Liver (tissue), 8 donors: ENCODE measurements at regions not wholly inside any gene's neighbourhood (a gene's known extent, or its start where the extent isn't known, plus 50 kb on each side); places are given as distances from the start of the nearest gene placed in this dataset.

ENCODE experiments used
- DNase-seq: peaks from one replicate; pipeline ENCODE4 v3.0.0-alpha.2; 2017; ENCODE audit warnings: low spot score
- H3K27ac ChIP-seq, 2 donors: one replicate each; pipeline ENCODE4 v1.7.0; 2013; ENCODE audit warnings: inconsistent platforms in 2 of 2, low read length in 2 of 2, control low read depth in 1 of 2, low read depth in 1 of 2, mild to moderate bottlenecking in 1 of 2
- H3K27me3 ChIP-seq, 4 donors: one replicate each; pipeline versions ENCODE4 v1.6.1 to v1.7.0; 2013; ENCODE audit warnings: low read length in 3 of 4, inconsistent platforms in 1 of 4, mild to moderate bottlenecking in 1 of 4, moderate library complexity in 1 of 4; ENCODE audit not compliant: control insufficient read depth in 4 of 4, insufficient read depth in 4 of 4
- H3K36me3 ChIP-seq, 4 donors: one replicate each; pipeline versions ENCODE4 v1.6.1 to v1.7.0; 2013; ENCODE audit warnings: low read length in 3 of 4, mild to moderate bottlenecking in 3 of 4, low read depth in 1 of 4, moderate library complexity in 1 of 4; ENCODE audit not compliant: control insufficient read depth in 4 of 4, insufficient read depth in 3 of 4
- H3K4me1 ChIP-seq, 4 donors: one replicate each; pipeline versions ENCODE4 v1.6.1 to v1.7.0; 2013; ENCODE audit warnings: low read length in 3 of 4, mild to moderate bottlenecking in 3 of 4, moderate library complexity in 1 of 4; ENCODE audit not compliant: control insufficient read depth in 4 of 4, insufficient read depth in 4 of 4
- H3K4me3 ChIP-seq, 3 donors: one replicate each; pipeline versions ENCODE4 v1.6.1 to v1.7.0; 2013; ENCODE audit warnings: low read length in 3 of 3, control low read depth in 1 of 3, low read depth in 1 of 3, mild to moderate bottlenecking in 1 of 3
- H3K9ac ChIP-seq, 2 donors: one replicate each; pipeline ENCODE4 v1.7.0; 2013; ENCODE audit warnings: low read length in 2 of 2, mild to moderate bottlenecking in 2 of 2, moderate library complexity in 2 of 2, control low read depth in 1 of 2, low read depth in 1 of 2
- H3K9me3 ChIP-seq, 4 donors: one replicate each; pipeline versions ENCODE4 v1.6.1 to v1.7.0; 2013; ENCODE audit warnings: low read length in 3 of 4; ENCODE audit not compliant: control insufficient read depth in 4 of 4
- EGR1 ChIP-seq, 2 donors: IDR thresholded peaks; 2 replicates each; pipeline ENCODE4 v1.6.1; 2016 to 2018; ENCODE audit warnings: antibody characterized with exemption in 2 of 2, low read depth in 2 of 2
- FOXA1 ChIP-seq: IDR thresholded peaks from 2 replicates; pipeline ENCODE4 v1.6.1; 2016; ENCODE audit warnings: antibody characterized with exemption
- FOXA2 ChIP-seq: IDR thresholded peaks from 2 replicates; pipeline ENCODE4 v1.6.1; 2016; ENCODE audit warnings: antibody characterized with exemption
- GABPA ChIP-seq, 2 donors: IDR thresholded peaks in 1 of 2; conservative IDR thresholded peaks in 1 of 2; 2 replicates each; pipeline ENCODE4 v1.6.1; 2016; ENCODE audit warnings: antibody characterized with exemption in 2 of 2, mild to moderate bottlenecking in 1 of 2, moderate library complexity in 1 of 2
- HNF4A ChIP-seq, 2 donors: conservative IDR thresholded peaks; 2 replicates each; pipeline ENCODE4 v1.6.1; 2016; ENCODE audit warnings: antibody characterized with exemption in 2 of 2, mild to moderate bottlenecking in 2 of 2
- HNF4G ChIP-seq: IDR thresholded peaks from 2 replicates; pipeline ENCODE4 v1.6.1; 2016; ENCODE audit warnings: antibody characterized with exemption
- JUND ChIP-seq, 2 donors: IDR thresholded peaks; 2 replicates each; pipeline ENCODE4 v1.6.1; 2016; ENCODE audit warnings: antibody characterized with exemption in 2 of 2
- NR2F2 ChIP-seq: IDR thresholded peaks from 2 replicates; pipeline ENCODE4 v1.6.1; 2016; ENCODE audit warnings: antibody characterized with exemption
- RAD21 ChIP-seq, 2 donors: IDR thresholded peaks; 2 replicates each; pipeline ENCODE4 v1.6.1; 2016; ENCODE audit warnings: antibody characterized with exemption in 2 of 2, mild to moderate bottlenecking in 2 of 2
- RXRA ChIP-seq, 2 donors: IDR thresholded peaks; 2 replicates each; pipeline ENCODE4 v1.6.1; 2017 to 2018; ENCODE audit warnings: antibody characterized with exemption in 2 of 2, mild to moderate bottlenecking in 1 of 2
- SP1 ChIP-seq: IDR thresholded peaks from 2 replicates; pipeline ENCODE4 v1.6.1; 2018; ENCODE audit warnings: antibody characterized with exemption, mild to moderate bottlenecking
- TAF1 ChIP-seq: conservative IDR thresholded peaks from 2 replicates; pipeline ENCODE4 v1.6.1; 2016; ENCODE audit warnings: antibody characterized with exemption, mild to moderate bottlenecking
- YY1 ChIP-seq: IDR thresholded peaks from 2 replicates; pipeline ENCODE4 v1.6.1; 2016; ENCODE audit warnings: antibody characterized with exemption, mild to moderate bottlenecking
- WGBS: extraction: QIAGEN DNeasy Blood & Tissue Kit; methylation state at CpG from one replicate; pipeline ENCODE4 v1.1.7; 2013; 5-methylcytosine and 5-hydroxymethylcytosine counted together
- TF ChIP-seq, protein P1 (sequence below): IDR thresholded peaks from 2 replicates; pipeline ENCODE4 v1.6.1; 2016; ENCODE audit warnings: antibody characterized with exemption, mild to moderate bottlenecking
- TF ChIP-seq, protein P2 (sequence below): IDR thresholded peaks from 2 replicates; pipeline ENCODE4 v1.6.1; 2016; ENCODE audit warnings: antibody characterized with exemption
- TF ChIP-seq, protein P3 (sequence below): fragments of 150-350 bp; IDR thresholded peaks from 2 replicates; pipeline ENCODE4 v1.5.1; 2017; ENCODE audit warnings: improper control_type of control experiment, low read depth, low read length; ENCODE audit not compliant: missing input control
- TF ChIP-seq, protein P4 (sequence below): IDR thresholded peaks from 2 replicates; pipeline ENCODE4 v1.6.1; 2016; ENCODE audit warnings: antibody characterized with exemption
- TF ChIP-seq, protein P5 (sequence below): IDR thresholded peaks from 2 replicates; pipeline ENCODE4 v1.6.1; 2016; ENCODE audit warnings: antibody characterized with exemption
- donor health status: healthy.
- donor health status: healthy.
- donor health status: healthy.
- donor health status: healthy.
- donor health status: healthy.

DNA sequence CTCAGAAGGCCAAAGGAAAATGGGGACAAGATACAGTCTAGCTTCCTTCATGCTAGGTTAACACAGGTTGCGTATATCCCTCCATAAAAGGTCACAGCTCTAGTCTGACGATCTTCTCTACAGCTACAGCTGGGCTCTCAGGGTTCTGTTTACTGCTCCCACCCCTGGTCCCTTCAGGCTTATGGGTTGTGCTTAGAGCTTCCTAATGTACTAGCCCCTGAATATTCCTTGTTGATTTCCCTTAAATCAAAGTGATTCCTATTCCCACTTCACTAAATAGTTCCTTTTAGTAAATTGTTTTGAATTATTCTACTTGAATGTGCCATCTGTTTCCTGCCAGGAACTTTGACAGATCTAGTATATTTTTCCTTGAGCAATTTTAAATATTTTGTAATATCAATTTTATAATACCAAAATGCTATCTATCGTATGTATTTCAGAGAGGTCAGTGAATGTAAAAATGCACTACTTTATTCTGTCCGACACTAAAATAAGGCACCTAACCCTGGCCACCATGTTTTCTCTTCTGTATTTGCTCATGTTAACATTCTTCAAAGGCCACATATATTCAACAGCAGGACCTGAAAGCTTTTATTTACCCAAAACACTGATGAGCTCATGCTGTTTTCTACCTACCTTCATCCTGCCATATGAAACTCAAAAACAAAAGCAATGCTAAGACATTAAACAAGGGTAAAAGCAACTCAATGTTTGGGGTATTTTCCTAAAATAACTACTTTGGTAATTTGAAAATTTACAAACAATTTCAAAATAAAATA lies 92.8 kb upstream of the TGFBR2 start:
- 95% methylated on average over 4 of the region's 4 CpGs for WGBS
- Histone ChIP-seq H3K27ac (no peak overlapping the region), H3K36me3 (no peaks in the 10 kb centered on the region), H3K9ac (no peak overlapping the region), H3K4me3 (no peak overlapping the region), H3K9me3 (no peaks in the 10 kb centered on the region), H3K27me3 (no peaks in the 10 kb centered on the region), H3K4me1 (peaks cover 5 to 31% (median 23%) of the 10 kb centered on the region in 4 donors)
- TF ChIP-seq GABPA (IDR thresholded peaks at IDR 0.05 in 1 of 2, conservative IDR thresholded peaks at IDR 0.05 in 1 of 2) (no peak), RXRA (IDR thresholded peaks at IDR 0.05) (no peak)
- DNase-seq = no peak

DNA sequence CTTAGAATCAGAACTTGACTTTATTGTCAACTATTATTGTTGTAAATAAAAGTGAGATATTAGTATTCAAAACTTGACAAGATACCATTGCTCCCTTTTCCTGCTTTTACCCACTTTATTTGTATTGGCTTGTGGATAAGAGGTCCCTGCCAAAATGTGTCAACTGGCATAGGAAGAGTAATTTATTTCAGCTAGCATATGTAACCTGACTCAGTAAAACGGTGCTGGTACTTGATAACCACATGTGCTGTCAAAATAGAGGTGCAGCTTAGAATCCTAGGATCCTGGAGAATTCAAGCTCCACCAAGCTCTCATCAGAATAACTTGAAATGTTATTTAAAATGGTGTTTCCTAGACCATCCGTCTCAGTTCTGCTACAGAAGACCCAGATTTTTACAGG lies 90.2 kb upstream of the TGFBR2 start:
- Histone ChIP-seq H3K27ac (no peak overlapping the region), H3K9me3 (no peaks in the 10 kb centered on the region), H3K36me3 (no peaks in the 10 kb centered on the region), H3K27me3 (no peaks in the 10 kb centered on the region), H3K4me3 (no peak overlapping the region), H3K9ac (no peak overlapping the region), H3K4me1 (peaks cover 4 to 36% (median 29%) of the 10 kb centered on the region in 4 donors)
- no peak for DNase-seq
- 48% methylated on average over 2 of the region's 2 CpGs for WGBS
- TF ChIP-seq RXRA (IDR thresholded peaks at IDR 0.05) = peak in 1 of 2 donors; percentile 29
- TF ChIP-seq HNF4A (conservative IDR thresholded peaks at IDR 0.05) = peak in 1 of 2 donors; percentile 11
- TF ChIP-seq YY1 = peak; percentile 21
- TF ChIP-seq, protein P1, sequence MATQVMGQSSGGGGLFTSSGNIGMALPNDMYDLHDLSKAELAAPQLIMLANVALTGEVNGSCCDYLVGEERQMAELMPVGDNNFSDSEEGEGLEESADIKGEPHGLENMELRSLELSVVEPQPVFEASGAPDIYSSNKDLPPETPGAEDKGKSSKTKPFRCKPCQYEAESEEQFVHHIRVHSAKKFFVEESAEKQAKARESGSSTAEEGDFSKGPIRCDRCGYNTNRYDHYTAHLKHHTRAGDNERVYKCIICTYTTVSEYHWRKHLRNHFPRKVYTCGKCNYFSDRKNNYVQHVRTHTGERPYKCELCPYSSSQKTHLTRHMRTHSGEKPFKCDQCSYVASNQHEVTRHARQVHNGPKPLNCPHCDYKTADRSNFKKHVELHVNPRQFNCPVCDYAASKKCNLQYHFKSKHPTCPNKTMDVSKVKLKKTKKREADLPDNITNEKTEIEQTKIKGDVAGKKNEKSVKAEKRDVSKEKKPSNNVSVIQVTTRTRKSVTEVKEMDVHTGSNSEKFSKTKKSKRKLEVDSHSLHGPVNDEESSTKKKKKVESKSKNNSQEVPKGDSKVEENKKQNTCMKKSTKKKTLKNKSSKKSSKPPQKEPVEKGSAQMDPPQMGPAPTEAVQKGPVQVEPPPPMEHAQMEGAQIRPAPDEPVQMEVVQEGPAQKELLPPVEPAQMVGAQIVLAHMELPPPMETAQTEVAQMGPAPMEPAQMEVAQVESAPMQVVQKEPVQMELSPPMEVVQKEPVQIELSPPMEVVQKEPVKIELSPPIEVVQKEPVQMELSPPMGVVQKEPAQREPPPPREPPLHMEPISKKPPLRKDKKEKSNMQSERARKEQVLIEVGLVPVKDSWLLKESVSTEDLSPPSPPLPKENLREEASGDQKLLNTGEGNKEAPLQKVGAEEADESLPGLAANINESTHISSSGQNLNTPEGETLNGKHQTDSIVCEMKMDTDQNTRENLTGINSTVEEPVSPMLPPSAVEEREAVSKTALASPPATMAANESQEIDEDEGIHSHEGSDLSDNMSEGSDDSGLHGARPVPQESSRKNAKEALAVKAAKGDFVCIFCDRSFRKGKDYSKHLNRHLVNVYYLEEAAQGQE = no peak
- TF ChIP-seq FOXA2 = peak; percentile 58
- TF ChIP-seq RAD21 (IDR thresholded peaks at IDR 0.05) = peak; percentile 31 to 56
- TF ChIP-seq, protein P2, sequence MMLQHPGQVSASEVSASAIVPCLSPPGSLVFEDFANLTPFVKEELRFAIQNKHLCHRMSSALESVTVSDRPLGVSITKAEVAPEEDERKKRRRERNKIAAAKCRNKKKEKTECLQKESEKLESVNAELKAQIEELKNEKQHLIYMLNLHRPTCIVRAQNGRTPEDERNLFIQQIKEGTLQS = no peak
- no peak for TF ChIP-seq EGR1 (IDR thresholded peaks at IDR 0.05; ENCODE audit: low read depth in 2 of 2)
- TF ChIP-seq FOXA1 = no peak
- TF ChIP-seq SP1 = peak; percentile 17
- no peak for TF ChIP-seq NR2F2
- no peak for TF ChIP-seq JUND (IDR thresholded peaks at IDR 0.05)
- TF ChIP-seq HNF4G = no peak
- no peak for TF ChIP-seq GABPA (IDR thresholded peaks at IDR 0.05 in 1 of 2, conservative IDR thresholded peaks at IDR 0.05 in 1 of 2)
- TF ChIP-seq, protein P3, sequence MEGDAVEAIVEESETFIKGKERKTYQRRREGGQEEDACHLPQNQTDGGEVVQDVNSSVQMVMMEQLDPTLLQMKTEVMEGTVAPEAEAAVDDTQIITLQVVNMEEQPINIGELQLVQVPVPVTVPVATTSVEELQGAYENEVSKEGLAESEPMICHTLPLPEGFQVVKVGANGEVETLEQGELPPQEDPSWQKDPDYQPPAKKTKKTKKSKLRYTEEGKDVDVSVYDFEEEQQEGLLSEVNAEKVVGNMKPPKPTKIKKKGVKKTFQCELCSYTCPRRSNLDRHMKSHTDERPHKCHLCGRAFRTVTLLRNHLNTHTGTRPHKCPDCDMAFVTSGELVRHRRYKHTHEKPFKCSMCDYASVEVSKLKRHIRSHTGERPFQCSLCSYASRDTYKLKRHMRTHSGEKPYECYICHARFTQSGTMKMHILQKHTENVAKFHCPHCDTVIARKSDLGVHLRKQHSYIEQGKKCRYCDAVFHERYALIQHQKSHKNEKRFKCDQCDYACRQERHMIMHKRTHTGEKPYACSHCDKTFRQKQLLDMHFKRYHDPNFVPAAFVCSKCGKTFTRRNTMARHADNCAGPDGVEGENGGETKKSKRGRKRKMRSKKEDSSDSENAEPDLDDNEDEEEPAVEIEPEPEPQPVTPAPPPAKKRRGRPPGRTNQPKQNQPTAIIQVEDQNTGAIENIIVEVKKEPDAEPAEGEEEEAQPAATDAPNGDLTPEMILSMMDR = no peak
- TF ChIP-seq, protein P4, sequence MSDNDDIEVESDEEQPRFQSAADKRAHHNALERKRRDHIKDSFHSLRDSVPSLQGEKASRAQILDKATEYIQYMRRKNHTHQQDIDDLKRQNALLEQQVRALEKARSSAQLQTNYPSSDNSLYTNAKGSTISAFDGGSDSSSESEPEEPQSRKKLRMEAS = no peak
- TF ChIP-seq TAF1 = no peak
- TF ChIP-seq, protein P5, sequence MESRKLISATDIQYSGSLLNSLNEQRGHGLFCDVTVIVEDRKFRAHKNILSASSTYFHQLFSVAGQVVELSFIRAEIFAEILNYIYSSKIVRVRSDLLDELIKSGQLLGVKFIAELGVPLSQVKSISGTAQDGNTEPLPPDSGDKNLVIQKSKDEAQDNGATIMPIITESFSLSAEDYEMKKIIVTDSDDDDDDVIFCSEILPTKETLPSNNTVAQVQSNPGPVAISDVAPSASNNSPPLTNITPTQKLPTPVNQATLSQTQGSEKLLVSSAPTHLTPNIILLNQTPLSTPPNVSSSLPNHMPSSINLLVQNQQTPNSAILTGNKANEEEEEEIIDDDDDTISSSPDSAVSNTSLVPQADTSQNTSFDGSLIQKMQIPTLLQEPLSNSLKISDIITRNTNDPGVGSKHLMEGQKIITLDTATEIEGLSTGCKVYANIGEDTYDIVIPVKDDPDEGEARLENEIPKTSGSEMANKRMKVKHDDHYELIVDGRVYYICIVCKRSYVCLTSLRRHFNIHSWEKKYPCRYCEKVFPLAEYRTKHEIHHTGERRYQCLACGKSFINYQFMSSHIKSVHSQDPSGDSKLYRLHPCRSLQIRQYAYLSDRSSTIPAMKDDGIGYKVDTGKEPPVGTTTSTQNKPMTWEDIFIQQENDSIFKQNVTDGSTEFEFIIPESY = no peak
